PC-3 (cell line): ENCODE measurements at regions not wholly inside any gene's neighbourhood (a gene's known extent, or its start where the extent isn't known, plus 50 kb on each side); places are given as distances from the start of the nearest gene placed in this dataset.

Experiments
- ATAC-seq: fragments of 200-7000 bp; cut with Tn5 transposase; 2 replicates; pipeline ENCODE4 v1.9.1; 2020; ENCODE audit warnings: mild to moderate bottlenecking, moderate library complexity
- BruUV-seq: library from RNA; stranded (reverse); fragments of 400-500 nt; replicated peaks from 2 replicates; lab custom pipeline; 2021; lab: Mats Ljungman, UMichigan
- CTCF ChIA-PET: fragments of 300-600 bp; sonication (Branson Sonifier 250); formaldehyde crosslinking; loops from one replicate; lab custom pipeline; 2022; ENCODE audit warnings: antibody characterized with exemption; lab: Charles Lee
- POLR2A ChIA-PET: fragments of 300-600 bp; sonication (Branson Sonifier 250); formaldehyde crosslinking; loops from one replicate; lab custom pipeline; 2022; ENCODE audit warnings: antibody characterized with exemption; ENCODE audit not compliant: unreplicated experiment; lab: Charles Lee
- DNase-seq: peaks from one replicate; pipeline ENCODE4 v3.0.0-alpha.2; 2015
- H2AFZ ChIP-seq: fragments of 300-600 bp; sonication (generic); 2 replicates; pipeline ENCODE4 v1.6.0; 2016; ENCODE audit warnings: antibody characterized with exemption, low read length
- H3F3A ChIP-seq: fragments of 300-600 bp; sonication (generic); one replicate; pipeline ENCODE4 v1.6.0; 2017; ENCODE audit warnings: antibody characterized with exemption, low read length, control low read depth, mild to moderate bottlenecking; ENCODE audit not compliant: unreplicated experiment
- H3K27ac ChIP-seq: fragments of 300-600 bp; sonication (generic); 2 replicates; pipeline ENCODE4 v1.5.1; 2016; ENCODE audit warnings: mild to moderate bottlenecking, low read length
- H3K27me3 ChIP-seq: fragments of 300-600 bp; sonication (generic); 2 replicates; pipeline ENCODE4 v1.6.1; 2016; ENCODE audit warnings: low read length, mixed read lengths
- H3K36me3 ChIP-seq: fragments of 300-600 bp; sonication (generic); 2 replicates; pipeline ENCODE4 v1.6.1; 2016; ENCODE audit warnings: low read depth, mixed run types, low read length, mixed read lengths
- H3K4me1 ChIP-seq: fragments of 300-600 bp; sonication (generic); 2 replicates; pipeline ENCODE4 v1.5.1; 2016; ENCODE audit warnings: low read length; ENCODE audit not compliant: insufficient read depth
- H3K4me2 ChIP-seq: fragments of 300-600 bp; sonication (generic); 2 replicates; pipeline ENCODE4 v1.6.0; 2016; ENCODE audit warnings: low read length
- H3K4me3 ChIP-seq: fragments of 300-600 bp; sonication (generic); 2 replicates; pipeline ENCODE4 v1.5.1; 2016; ENCODE audit warnings: mild to moderate bottlenecking, low read length, mixed read lengths
- H3K79me2 ChIP-seq: fragments of 300-600 bp; sonication (generic); 2 replicates; pipeline ENCODE4 v1.6.1; 2017; ENCODE audit warnings: low read length, mixed read lengths
- H3K9ac ChIP-seq: fragments of 300-600 bp; sonication (generic); 2 replicates; pipeline ENCODE4 v1.6.0; 2016; ENCODE audit warnings: mild to moderate bottlenecking, low read length
- H3K9me2 ChIP-seq: fragments of 300-600 bp; sonication (generic); replicated peaks from 2 replicates; pipeline ENCODE4 v1.6.1; 2016; ENCODE audit warnings: mixed run types, low read length, mixed read lengths
- H3K9me3 ChIP-seq: fragments of 300-600 bp; sonication (generic); 2 replicates; pipeline ENCODE4 v1.6.1; 2016; ENCODE audit warnings: low read length, mixed read lengths
- H4K20me1 ChIP-seq: fragments of 300-600 bp; sonication (generic); 2 replicates; pipeline ENCODE4 v1.6.1; 2016; ENCODE audit warnings: low read length, mixed read lengths
- CTCF ChIP-seq: fragments of 300-600 bp; sonication (generic); conservative IDR thresholded peaks from 2 replicates; pipeline ENCODE4 v1.5.1; 2017; ENCODE audit warnings: antibody characterized with exemption, low read depth, mild to moderate bottlenecking, low read length
- EZH2 ChIP-seq: fragments of 300-600 bp; sonication (generic); IDR thresholded peaks from one replicate; pipeline ENCODE4 v1.6.1; 2017; ENCODE audit warnings: antibody characterized with exemption, mild to moderate bottlenecking, low read length; ENCODE audit not compliant: unreplicated experiment
- EZH2phosphoT487 ChIP-seq: fragments of 300-600 bp; sonication (generic); IDR thresholded peaks from 2 replicates; pipeline ENCODE4 v1.6.1; 2018; ENCODE audit warnings: mild to moderate bottlenecking, antibody characterized with exemption, low read length, borderline replicate concordance
- intact Hi-C: fragments of 100-400 bp; cut with micrococcal nuclease; formaldehyde crosslinking; loops from 2 replicates; pipeline ENCODE4 v1.9.0; 2023

- no peak overlapping the region for H3K4me3 ChIP-seq
- ATAC-seq (no peak), DNase-seq (no peak)
- peaks cover 46% of the 10 kb centered on the region for H3K27me3 ChIP-seq
- no TSS peak for BruUV-seq
- no peaks in the 10 kb centered on the region for H4K20me1 ChIP-seq
- H3K36me3 ChIP-seq, result no peaks in the 10 kb centered on the region
- H3K4me2 ChIP-seq, result no peak overlapping the region
- CTCF ChIA-PET, result no interaction called here
- TF ChIP-seq EZH2phosphoT487, result no peak
- no peak for TF ChIP-seq EZH2
- no peak for TF ChIP-seq CTCF
- intact Hi-C loops, result no loop called here
- no peaks in the 10 kb centered on the region for H3F3A ChIP-seq
- H3K4me1 ChIP-seq, result no peaks in the 10 kb centered on the region
- no peak overlapping the region for H3K27ac ChIP-seq
- no peak overlapping the region for H3K9ac ChIP-seq
- no peaks in the 10 kb centered on the region for H3K79me2 ChIP-seq
- POLR2A ChIA-PET, result no interaction called here
- H2AFZ ChIP-seq, result no peak overlapping the region
- H3K9me3 ChIP-seq, result no peaks in the 10 kb centered on the region
- no peaks in the 10 kb centered on the region for H3K9me2 ChIP-seq
These were observed 67.1 kb upstream of the SH3PXD2B start for GRCh38 chr5:172521338-172521932.

- intact Hi-C loops, result no loop called here
- Histone ChIP-seq H3K9me3 (no peaks in the 10 kb centered on the region), H3K9ac (no peak overlapping the region), H3K27me3 (peaks cover 41% of the 10 kb centered on the region), H3F3A (no peaks in the 10 kb centered on the region), H2AFZ (no peak overlapping the region), H3K9me2 (no peaks in the 10 kb centered on the region), H4K20me1 (no peaks in the 10 kb centered on the region), H3K4me2 (no peak overlapping the region), H3K4me3 (no peak overlapping the region), H3K79me2 (no peaks in the 10 kb centered on the region), H3K4me1 (no peaks in the 10 kb centered on the region), H3K36me3 (no peaks in the 10 kb centered on the region), H3K27ac (no peak overlapping the region)
- ChIA-PET POLR2A (no interaction called here), CTCF (no interaction called here)
- no TSS peak for BruUV-seq
- DNase-seq (no peak), ATAC-seq (no peak)
- no peak for TF ChIP-seq EZH2
- TF ChIP-seq CTCF, result no peak
- no peak for TF ChIP-seq EZH2phosphoT487
These were observed 57.6 kb upstream of the SH3PXD2B start for GRCh38 chr5:172511952-172512351.

GRCh38 chr5:172509405-172509781 lies 55.1 kb upstream of the SH3PXD2B start:
- Histone ChIP-seq H3K27ac (no peak overlapping the region), H3F3A (no peaks in the 10 kb centered on the region), H3K9me2 (no peaks in the 10 kb centered on the region), H3K27me3 (peaks cover 46% of the 10 kb centered on the region), H3K9me3 (no peaks in the 10 kb centered on the region), H3K4me2 (no peak overlapping the region), H3K36me3 (no peaks in the 10 kb centered on the region), H2AFZ (no peak overlapping the region), H3K4me3 (no peak overlapping the region), H4K20me1 (no peaks in the 10 kb centered on the region), H3K9ac (no peak overlapping the region), H3K79me2 (no peaks in the 10 kb centered on the region), H3K4me1 (no peaks in the 10 kb centered on the region)
- DNase-seq (no peak), ATAC-seq (no peak)
- TF ChIP-seq EZH2, result no peak
- TF ChIP-seq CTCF, result no peak
- no peak for TF ChIP-seq EZH2phosphoT487
- CTCF ChIA-PET, result no interaction called here
- no TSS peak for BruUV-seq
- POLR2A ChIA-PET, result no interaction called here
- intact Hi-C loops, result no loop called here
